ENCODE measurements at regions not wholly inside any gene's neighbourhood (a gene's known extent, or its start where the extent isn't known, plus 50 kb on each side); places are given as distances from the start of the nearest gene placed in this dataset.
A peak's percentile ranks its signal among the peaks of the same experiment; 100 is the strongest.

DNA sequence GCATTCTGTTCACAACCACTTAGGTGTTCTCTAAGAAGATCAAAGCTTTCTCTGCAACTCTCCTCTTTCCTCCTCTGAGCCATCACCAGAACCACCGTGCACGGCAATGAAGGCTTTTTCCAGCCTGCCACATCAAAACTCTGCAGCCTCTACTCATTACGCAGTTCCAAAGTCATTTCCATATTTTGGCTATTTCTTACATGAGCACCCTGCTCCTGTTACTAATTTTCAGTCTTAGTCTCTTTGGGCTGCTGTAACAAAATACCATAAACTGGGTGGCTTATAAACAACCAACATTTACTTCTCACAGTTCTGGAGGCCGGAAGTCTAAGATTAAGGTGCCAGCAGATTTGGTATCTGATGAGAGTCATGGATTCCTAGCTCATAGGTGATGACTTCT is 70.4 kb upstream of the THBS2 start:
- 93% methylated on average over 3 of the region's 4 CpGs for WGBS (ENCODE audit: insufficient coverage)
- Histone ChIP-seq H3K36me3 (ENCODE audit: control insufficient read depth, insufficient read depth, low read length) (no peaks in the 10 kb centered on the region), H3K4me3 (ENCODE audit: low read length) (no peak overlapping the region), H3K27me3 (ENCODE audit: control insufficient read depth, insufficient read depth, low read length) (no peaks in the 10 kb centered on the region), H3K4me1 (ENCODE audit: control insufficient read depth, insufficient read depth, low read length) (peaks cover 6% of the 10 kb centered on the region), H3K27ac (ENCODE audit: low read length) (no peak overlapping the region), H3K9me3 (replicated peaks; ENCODE audit: control insufficient read depth, low read depth, low read length) (no peaks in the 10 kb centered on the region)
- no peak for DNase-seq

DNA sequence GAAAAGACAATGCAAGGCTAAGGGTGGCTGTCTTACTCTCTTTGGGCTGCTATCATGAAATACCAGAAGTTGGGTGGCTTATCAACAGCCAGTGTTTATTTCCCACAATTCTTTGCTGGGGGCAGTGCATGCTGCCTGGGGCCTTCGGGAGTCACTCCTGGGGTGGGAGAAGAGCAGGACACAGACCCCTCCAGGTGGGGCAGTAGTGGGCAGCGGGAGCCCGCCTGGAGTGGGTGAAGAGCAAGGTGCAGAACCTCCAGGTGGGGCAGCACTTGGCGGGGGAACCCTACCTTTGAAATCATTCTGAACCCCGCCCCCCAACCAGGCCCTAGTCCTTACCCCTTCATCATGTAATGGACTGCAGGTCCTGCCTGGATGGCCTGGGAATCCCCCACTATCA is 69.6 kb upstream of the THBS2 start:
- Histone ChIP-seq H3K9me3 (replicated peaks; ENCODE audit: control insufficient read depth, low read depth, low read length) (no peaks in the 10 kb centered on the region), H3K4me1 (ENCODE audit: control insufficient read depth, insufficient read depth, low read length) (peaks cover 6% of the 10 kb centered on the region), H3K27me3 (ENCODE audit: control insufficient read depth, insufficient read depth, low read length) (no peaks in the 10 kb centered on the region), H3K36me3 (ENCODE audit: control insufficient read depth, insufficient read depth, low read length) (no peaks in the 10 kb centered on the region), H3K27ac (ENCODE audit: low read length) (no peak overlapping the region), H3K4me3 (ENCODE audit: low read length) (no peak overlapping the region)
- DNase-seq: no peak
- WGBS (ENCODE audit: insufficient coverage): 100% methylated on average over 3 of the region's 5 CpGs

DNA sequence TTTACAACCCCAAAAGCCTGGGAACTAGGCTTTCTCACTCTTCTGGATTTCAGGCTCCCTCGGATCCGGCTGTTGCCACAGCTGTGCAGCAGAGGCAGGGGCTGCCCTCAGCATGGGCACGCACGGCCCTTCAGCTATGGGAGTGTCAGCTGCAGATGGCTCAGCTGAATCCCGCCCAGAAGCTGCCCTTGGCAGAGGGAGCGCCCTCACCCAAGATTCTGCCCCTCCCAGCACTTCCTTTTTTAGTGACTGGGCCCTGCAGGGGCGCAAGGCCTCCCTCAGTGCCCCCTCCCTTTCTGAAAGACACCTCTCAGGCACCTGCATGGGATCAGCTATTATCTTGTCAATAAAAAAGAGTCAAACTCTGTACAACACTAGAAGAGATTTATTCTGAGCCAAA is 67.9 kb upstream of the THBS2 start:
- no peak for DNase-seq
- WGBS (ENCODE audit: insufficient coverage): 70% methylated on average over 7 of the region's 7 CpGs
- H3K9me3 ChIP-seq (replicated peaks; ENCODE audit: control insufficient read depth, low read depth, low read length): no peaks in the 10 kb centered on the region
- no peaks in the 10 kb centered on the region for H3K36me3 ChIP-seq (ENCODE audit: control insufficient read depth, insufficient read depth, low read length)
- H3K27ac ChIP-seq (ENCODE audit: low read length): no peak overlapping the region
- H3K4me3 ChIP-seq (ENCODE audit: low read length): no peak overlapping the region
- H3K27me3 ChIP-seq (ENCODE audit: control insufficient read depth, insufficient read depth, low read length): no peaks in the 10 kb centered on the region
- H3K4me1 ChIP-seq (ENCODE audit: control insufficient read depth, insufficient read depth, low read length): peaks cover 6% of the 10 kb centered on the region

DNA sequence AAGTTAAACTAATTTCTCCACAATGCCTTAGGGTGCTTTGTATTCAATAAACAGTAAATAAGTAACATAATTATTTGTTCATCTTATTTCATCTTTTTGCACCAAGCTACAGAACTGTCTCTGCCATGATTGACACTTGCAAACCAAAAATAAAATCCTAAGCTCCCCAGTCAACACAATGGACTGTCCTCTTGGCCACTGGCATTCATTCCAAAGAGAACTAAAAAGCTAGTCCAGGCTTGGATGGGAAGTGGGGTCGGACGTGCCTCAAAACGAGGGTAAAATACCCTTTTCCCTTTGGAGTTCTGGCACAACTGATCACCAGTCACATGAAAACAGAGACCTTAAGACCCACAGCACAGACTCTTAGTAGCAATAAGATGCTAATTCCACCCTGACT is 66.4 kb upstream of the THBS2 start:
- WGBS (ENCODE audit: insufficient coverage): no CpG with 5 or more reads among the region's 3 CpGs
- Histone ChIP-seq H3K4me3 (ENCODE audit: low read length) (no peak overlapping the region), H3K27me3 (ENCODE audit: control insufficient read depth, insufficient read depth, low read length) (no peaks in the 10 kb centered on the region), H3K4me1 (ENCODE audit: control insufficient read depth, insufficient read depth, low read length) (peaks cover 6% of the 10 kb centered on the region), H3K9me3 (replicated peaks; ENCODE audit: control insufficient read depth, low read depth, low read length) (no peaks in the 10 kb centered on the region), H3K36me3 (ENCODE audit: control insufficient read depth, insufficient read depth, low read length) (no peaks in the 10 kb centered on the region), H3K27ac (ENCODE audit: low read length) (no peak overlapping the region)
- no peak for DNase-seq

DNA sequence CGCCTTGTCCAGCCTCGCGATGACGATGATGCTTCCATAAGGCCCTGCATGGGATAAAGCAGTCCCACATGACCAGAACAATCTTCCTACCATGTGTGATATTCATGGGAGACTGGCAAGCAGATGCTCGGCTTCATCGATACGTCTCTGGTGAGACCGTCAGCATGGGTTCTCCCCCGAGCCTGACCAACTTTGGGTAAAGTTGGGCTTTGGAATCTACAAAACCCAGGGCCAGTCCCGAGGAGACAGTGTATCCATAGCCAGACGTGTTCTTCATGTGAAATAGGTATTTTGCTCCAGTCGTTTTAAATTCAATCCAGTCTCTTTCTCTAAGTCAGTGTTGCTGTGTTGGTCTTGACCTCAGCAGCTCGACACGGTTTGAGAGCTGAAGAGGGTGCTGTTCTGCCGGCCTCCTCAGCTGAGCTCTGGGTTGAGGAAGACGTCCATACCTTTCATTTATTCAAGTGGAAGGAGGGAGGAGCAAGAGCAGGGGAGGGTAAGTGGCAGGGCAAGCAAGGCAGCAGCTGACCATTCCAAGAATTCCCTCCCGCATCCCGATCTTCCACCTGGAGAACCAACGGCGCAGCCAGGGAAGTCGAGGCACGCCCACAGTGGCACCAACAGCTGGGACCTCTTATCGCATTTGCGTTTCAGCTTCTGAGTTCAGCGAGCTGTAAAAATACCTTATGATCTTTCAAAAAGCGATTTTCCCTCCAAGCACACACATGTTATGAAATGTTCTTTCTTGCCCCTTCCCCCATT is 64.0 kb upstream of the THBS2 start:
- WGBS (ENCODE audit: insufficient coverage): 91% methylated on average over 20 of the region's 26 CpGs
- no peaks in the 10 kb centered on the region for H3K36me3 ChIP-seq (ENCODE audit: control insufficient read depth, insufficient read depth, low read length)
- H3K9me3 ChIP-seq (replicated peaks; ENCODE audit: control insufficient read depth, low read depth, low read length): no peaks in the 10 kb centered on the region
- H3K27me3 ChIP-seq (ENCODE audit: control insufficient read depth, insufficient read depth, low read length): no peaks in the 10 kb centered on the region
- H3K27ac ChIP-seq (ENCODE audit: low read length): no peak overlapping the region
- no peak for DNase-seq
- peaks cover 4% of the 10 kb centered on the region for H3K4me1 ChIP-seq (ENCODE audit: control insufficient read depth, insufficient read depth, low read length)
- no peak overlapping the region for H3K4me3 ChIP-seq (ENCODE audit: low read length)

DNA sequence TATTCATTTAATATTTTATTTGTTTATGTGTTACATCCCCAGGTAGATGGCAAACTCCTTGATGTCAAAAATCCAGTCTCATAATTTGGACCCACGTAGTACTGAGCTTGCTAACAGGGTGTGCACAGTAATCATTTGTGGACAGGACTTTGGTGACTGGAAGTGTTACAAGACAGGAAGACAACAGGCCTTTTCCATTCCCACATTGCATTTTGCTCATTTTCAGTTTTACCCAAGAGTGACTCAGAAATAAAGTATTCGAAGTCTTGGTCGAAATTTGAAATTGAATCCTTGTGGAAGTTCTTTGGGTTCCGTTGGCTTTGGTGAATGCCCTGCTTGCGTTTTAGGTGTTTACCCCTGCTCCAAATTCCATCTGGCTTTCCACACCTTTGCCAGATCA is 63.0 kb upstream of the THBS2 start:
- no peaks in the 10 kb centered on the region for H3K27me3 ChIP-seq (ENCODE audit: control insufficient read depth, insufficient read depth, low read length)
- H3K36me3 ChIP-seq (ENCODE audit: control insufficient read depth, insufficient read depth, low read length): no peaks in the 10 kb centered on the region
- no peak overlapping the region for H3K27ac ChIP-seq (ENCODE audit: low read length)
- no peak overlapping the region for H3K4me3 ChIP-seq (ENCODE audit: low read length)
- peaks cover 4% of the 10 kb centered on the region for H3K4me1 ChIP-seq (ENCODE audit: control insufficient read depth, insufficient read depth, low read length)
- no CpG with 5 or more reads among the region's 5 CpGs for WGBS (ENCODE audit: insufficient coverage)
- no peaks in the 10 kb centered on the region for H3K9me3 ChIP-seq (replicated peaks; ENCODE audit: control insufficient read depth, low read depth, low read length)
- DNase-seq: no peak

DNA sequence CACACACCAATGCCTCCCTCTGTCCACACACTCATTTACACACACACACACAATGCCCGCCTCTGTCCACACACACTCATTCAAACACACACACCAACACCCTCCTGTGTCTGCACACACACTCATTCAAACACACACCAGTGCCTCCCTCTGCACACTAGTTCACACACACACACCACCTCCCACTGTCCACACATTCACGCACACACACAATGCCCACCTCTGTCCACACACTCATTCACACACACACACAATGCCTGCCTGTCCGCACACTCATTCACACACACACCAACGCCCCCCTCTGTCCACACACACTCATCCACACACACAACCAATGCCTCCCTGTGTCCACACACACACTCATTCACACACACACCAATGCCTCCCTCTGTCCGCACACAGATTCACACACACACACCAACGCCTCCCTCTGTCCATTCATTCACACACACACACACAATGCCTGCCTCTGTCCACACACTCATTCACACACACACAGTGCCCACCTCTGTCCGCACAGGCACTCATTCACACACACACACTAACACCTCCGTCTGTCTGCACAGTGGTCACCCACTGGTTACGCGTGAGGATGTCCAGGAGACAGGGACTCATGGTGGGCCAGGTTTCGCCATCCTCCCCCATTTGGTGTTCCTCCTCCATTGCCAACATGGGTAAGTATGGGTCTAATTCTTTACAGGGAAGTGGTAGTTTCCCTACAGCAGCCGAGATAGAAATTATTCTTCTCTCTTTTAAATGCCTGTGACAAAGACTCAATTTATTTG is 62.4 kb upstream of the THBS2 start:
- DNase-seq: no peak
- H3K9me3 ChIP-seq (replicated peaks; ENCODE audit: control insufficient read depth, low read depth, low read length): no peaks in the 10 kb centered on the region
- no peak overlapping the region for H3K27ac ChIP-seq (ENCODE audit: low read length)
- peaks cover 4% of the 10 kb centered on the region for H3K4me1 ChIP-seq (ENCODE audit: control insufficient read depth, insufficient read depth, low read length)
- H3K4me3 ChIP-seq (ENCODE audit: low read length): no peak overlapping the region
- H3K27me3 ChIP-seq (ENCODE audit: control insufficient read depth, insufficient read depth, low read length): no peaks in the 10 kb centered on the region
- 97% methylated on average over 6 of the region's 12 CpGs for WGBS (ENCODE audit: insufficient coverage)
- H3K36me3 ChIP-seq (ENCODE audit: control insufficient read depth, insufficient read depth, low read length): no peaks in the 10 kb centered on the region

DNA sequence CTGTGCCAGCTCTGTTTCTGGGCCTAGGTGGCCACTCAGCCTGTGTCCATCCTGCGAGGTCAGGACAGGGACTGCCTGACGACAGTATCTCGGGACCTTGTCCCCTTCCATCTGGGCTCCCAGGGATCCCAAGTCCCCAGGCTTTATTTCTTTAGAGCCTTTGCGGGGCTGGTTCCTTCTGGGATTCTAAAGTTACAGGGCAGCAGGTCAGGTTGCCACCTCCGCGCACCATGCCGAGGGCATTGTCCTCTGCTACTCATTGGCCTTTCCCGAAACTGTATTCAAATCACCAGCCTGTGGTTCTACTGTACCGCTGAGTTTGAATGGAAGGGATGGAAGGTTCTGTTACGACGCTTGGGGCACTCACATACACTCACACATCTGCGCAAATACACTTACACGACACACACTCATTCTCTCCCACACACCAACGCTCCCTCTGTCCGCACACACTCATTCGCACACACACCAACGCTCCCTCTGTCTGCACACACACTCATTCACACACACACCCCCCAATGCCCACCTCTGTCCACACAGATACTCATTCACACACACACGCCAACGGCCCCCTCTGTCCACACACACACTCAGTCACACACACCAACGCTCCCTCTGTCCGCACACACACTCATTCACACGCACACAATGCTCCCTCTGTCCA is 59.8 kb upstream of the THBS2 start:
- Histone ChIP-seq H3K36me3 (ENCODE audit: control insufficient read depth, insufficient read depth, low read length) (no peaks in the 10 kb centered on the region), H3K4me3 (ENCODE audit: low read length) (no peak overlapping the region), H3K4me1 (ENCODE audit: control insufficient read depth, insufficient read depth, low read length) (no peaks in the 10 kb centered on the region), H3K27ac (ENCODE audit: low read length) (no peak overlapping the region), H3K27me3 (ENCODE audit: control insufficient read depth, insufficient read depth, low read length) (no peaks in the 10 kb centered on the region), H3K9me3 (replicated peaks; ENCODE audit: control insufficient read depth, low read depth, low read length) (no peaks in the 10 kb centered on the region)
- WGBS (ENCODE audit: insufficient coverage): 92% methylated on average over 16 of the region's 22 CpGs
- no peak for DNase-seq

DNA sequence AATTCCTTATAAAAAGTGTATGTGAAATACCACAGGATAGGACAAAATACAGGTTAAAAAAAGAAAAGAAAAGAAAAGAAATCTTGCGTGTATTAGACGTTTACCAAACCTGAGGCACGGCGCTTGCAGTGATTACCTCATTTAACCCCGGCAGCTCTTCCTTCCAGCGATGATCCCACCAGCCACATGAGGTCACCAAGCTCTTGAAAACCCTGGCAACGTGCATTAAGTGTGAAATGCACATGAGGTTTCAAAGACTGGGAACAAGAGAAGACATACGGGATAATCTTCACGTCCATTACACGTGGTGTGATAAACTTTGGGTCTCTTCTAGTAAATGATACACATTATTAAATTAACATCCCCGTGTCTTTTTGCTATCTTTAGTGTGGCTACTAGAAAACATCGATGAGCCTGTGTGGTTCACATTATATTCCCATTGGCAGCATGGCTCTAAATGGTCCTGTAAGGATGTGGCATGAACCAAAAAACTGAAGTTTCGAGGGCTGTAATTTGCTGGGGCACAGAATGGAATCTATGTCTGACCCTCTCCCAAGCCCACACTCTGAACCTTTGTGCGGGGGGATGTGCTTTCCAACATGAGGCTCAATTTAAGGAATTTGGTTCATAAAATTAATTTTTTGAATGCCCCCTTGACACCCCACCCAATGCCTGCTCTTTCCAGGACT is 59.2 kb upstream of the THBS2 start:
- no peaks in the 10 kb centered on the region for H3K9me3 ChIP-seq (replicated peaks; ENCODE audit: control insufficient read depth, low read depth, low read length)
- no peak overlapping the region for H3K27ac ChIP-seq (ENCODE audit: low read length)
- H3K36me3 ChIP-seq (ENCODE audit: control insufficient read depth, insufficient read depth, low read length): no peaks in the 10 kb centered on the region
- WGBS (ENCODE audit: insufficient coverage): 55% methylated on average over 8 of the region's 14 CpGs
- H3K4me1 ChIP-seq (ENCODE audit: control insufficient read depth, insufficient read depth, low read length): no peaks in the 10 kb centered on the region
- no peaks in the 10 kb centered on the region for H3K27me3 ChIP-seq (ENCODE audit: control insufficient read depth, insufficient read depth, low read length)
- H3K4me3 ChIP-seq (ENCODE audit: low read length): no peak overlapping the region
- DNase-seq: peak; percentile 80

DNA sequence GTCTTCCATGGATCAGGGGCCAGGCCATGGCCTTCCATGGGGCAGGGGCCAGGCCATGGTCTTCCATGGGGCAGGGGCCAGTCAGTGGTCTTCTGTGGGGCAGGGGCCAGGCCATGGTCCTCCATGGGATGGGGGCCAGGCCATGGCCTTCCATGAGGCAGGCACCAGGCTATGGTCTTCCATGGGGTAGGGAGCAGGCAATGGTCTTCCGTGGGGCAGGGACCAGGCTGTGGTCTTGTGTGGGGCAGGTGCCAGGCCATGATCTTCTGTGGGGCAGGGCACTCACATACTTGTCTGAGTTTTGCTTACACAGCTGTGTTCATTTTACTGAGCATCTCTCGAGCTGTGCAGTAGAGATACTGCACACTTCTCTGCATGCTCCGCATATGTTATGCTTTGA is 57.3 kb upstream of the THBS2 start:
- Histone ChIP-seq H3K9me3 (replicated peaks; ENCODE audit: control insufficient read depth, low read depth, low read length) (no peaks in the 10 kb centered on the region), H3K36me3 (ENCODE audit: control insufficient read depth, insufficient read depth, low read length) (no peaks in the 10 kb centered on the region), H3K27me3 (ENCODE audit: control insufficient read depth, insufficient read depth, low read length) (no peaks in the 10 kb centered on the region), H3K27ac (ENCODE audit: low read length) (no peak overlapping the region), H3K4me3 (ENCODE audit: low read length) (no peak overlapping the region), H3K4me1 (ENCODE audit: control insufficient read depth, insufficient read depth, low read length) (no peaks in the 10 kb centered on the region)
- 75% methylated on average over 1 of the region's 3 CpGs for WGBS (ENCODE audit: insufficient coverage)
- DNase-seq: no peak

Measured in muscle of leg (tissue), 3 donors.